Activated T-cell treated with anti-CD3 and anti-CD28 coated beads for 24 hours (primary cell): ENCODE measurements at regions not wholly inside any gene's neighbourhood (a gene's known extent, or its start where the extent isn't known, plus 50 kb on each side); places are given as distances from the start of the nearest gene placed in this dataset.

Experiments
- DNase-seq: peaks from one replicate; pipeline ENCODE4 v3.0.0-alpha.2; 2020; ENCODE audit warnings: low read depth

GRCh38 chr16:17590711-17591654 lies 120.2 kb upstream of the XYLT1 start:
- peak; percentile 20 for DNase-seq

- no peak for DNase-seq
Measured at GRCh38 chr16:17589898-17590297, 119.1 kb upstream of the XYLT1 start.

- DNase-seq, result no peak
Measured at GRCh38 chr16:17585449-17586074, 114.8 kb upstream of the XYLT1 start.

GRCh38 chr16:17578981-17579874 lies 108.5 kb upstream of the XYLT1 start:
- peak; percentile 47 for DNase-seq

GRCh38 chr16:17574256-17574655 lies 103.5 kb upstream of the XYLT1 start:
- DNase-seq, result no peak

- DNase-seq, result no peak
Measured at GRCh38 chr16:17572145-17572544, 101.4 kb upstream of the XYLT1 start.

GRCh38 chr16:17571499-17572093 lies 100.8 kb upstream of the XYLT1 start:
- DNase-seq, result no peak

GRCh38 chr16:17568239-17568638 lies 97.5 kb upstream of the XYLT1 start:
- DNase-seq, result no peak

- DNase-seq, result no peak
Measured at GRCh38 chr16:17567455-17567854, 96.7 kb upstream of the XYLT1 start.

- no peak for DNase-seq
Measured at GRCh38 chr16:17566656-17567450, 96.1 kb upstream of the XYLT1 start.

GRCh38 chr16:17566075-17566474 lies 95.3 kb upstream of the XYLT1 start:
- DNase-seq, result no peak

- no peak for DNase-seq
Measured at GRCh38 chr16:17565605-17566004, 94.8 kb upstream of the XYLT1 start.

GRCh38 chr16:17564856-17565255 lies 94.1 kb upstream of the XYLT1 start:
- DNase-seq, result no peak

- no peak for DNase-seq
Measured at GRCh38 chr16:17563323-17564091, 92.7 kb upstream of the XYLT1 start.

GRCh38 chr16:17561056-17561455 lies 90.3 kb upstream of the XYLT1 start:
- no peak for DNase-seq

GRCh38 chr16:17560548-17560947 lies 89.8 kb upstream of the XYLT1 start:
- DNase-seq, result no peak

- no peak for DNase-seq
Measured at GRCh38 chr16:17559394-17559793, 88.6 kb upstream of the XYLT1 start.

GRCh38 chr16:17557949-17558348 lies 87.2 kb upstream of the XYLT1 start:
- no peak for DNase-seq

GRCh38 chr16:17557480-17557879 lies 86.7 kb upstream of the XYLT1 start:
- no peak for DNase-seq

GRCh38 chr16:17556276-17557052 lies 85.7 kb upstream of the XYLT1 start:
- no peak for DNase-seq
